ENCODE measurements at regions not wholly inside any gene's neighbourhood (a gene's known extent, or its start where the extent isn't known, plus 50 kb on each side); places are given as distances from the start of the nearest gene placed in this dataset.
A peak's percentile ranks its signal among the peaks of the same experiment; 100 is the strongest.
"Not testable (repeated sequence)": the region's sequence is repeated elsewhere in the genome, so short reads cannot be mapped to it uniquely, and the experiment has no call there.

DNA sequence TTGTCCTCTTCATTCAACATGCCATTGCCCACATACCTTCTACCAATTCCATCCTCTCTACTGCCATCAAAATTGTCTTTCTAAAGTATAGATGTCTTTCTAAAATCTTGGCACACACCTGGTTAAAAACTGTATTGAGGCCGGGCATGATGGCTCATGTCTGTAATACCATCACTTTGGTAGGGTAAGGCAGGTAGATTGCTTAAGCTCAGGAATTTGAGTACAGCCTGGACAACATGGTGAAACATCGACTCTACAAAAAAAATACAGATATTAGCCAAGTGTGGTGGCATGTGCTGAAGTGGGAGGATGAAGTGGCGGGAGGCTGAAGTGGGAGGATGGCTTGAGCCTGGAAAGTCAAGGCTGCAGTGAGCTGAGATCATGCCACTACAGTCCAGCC, 412.1 kb downstream of the TMEM38B start:
- no peak for DNase-seq (ENCODE audit: low spot score)

GRCh38 chr9:106107716-106108115, 413.4 kb downstream of the TMEM38B start:
- DNase-seq (ENCODE audit: low spot score): no peak

DNA sequence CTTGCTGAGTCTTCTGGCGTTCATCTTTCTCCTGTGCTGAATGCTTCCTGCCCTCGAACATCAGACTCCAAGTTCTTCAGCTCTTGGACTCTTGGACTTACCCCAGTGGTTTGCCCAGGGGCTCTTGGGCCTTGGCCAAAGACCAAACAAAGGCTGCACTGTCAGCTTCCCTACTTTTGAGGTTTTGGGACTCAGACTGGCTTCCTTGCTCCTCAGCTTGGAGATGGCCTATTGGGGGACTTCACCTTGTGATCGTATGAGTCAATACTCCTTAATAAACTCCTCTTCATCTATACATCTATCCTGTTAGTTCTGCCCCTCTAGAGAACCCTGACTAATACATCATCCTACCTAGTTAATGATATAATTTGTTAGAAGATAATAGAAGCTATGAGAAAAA, 415.4 kb downstream of the TMEM38B start:
- not testable (repeated sequence) for DNase-seq (ENCODE audit: low spot score)

- no peak for DNase-seq (ENCODE audit: low spot score)
Measured at GRCh38 chr9:106110483-106110882, 416.1 kb downstream of the TMEM38B start.

- peak; percentile 33 for DNase-seq (ENCODE audit: low spot score)
Measured at GRCh38 chr9:106111039-106111730, 416.8 kb downstream of the TMEM38B start.

- DNase-seq (ENCODE audit: low spot score): no peak
Measured at GRCh38 chr9:106112935-106113334, 418.6 kb downstream of the TMEM38B start.

GRCh38 chr9:106119176-106119575, 424.8 kb downstream of the TMEM38B start:
- DNase-seq (ENCODE audit: low spot score): no peak

DNA sequence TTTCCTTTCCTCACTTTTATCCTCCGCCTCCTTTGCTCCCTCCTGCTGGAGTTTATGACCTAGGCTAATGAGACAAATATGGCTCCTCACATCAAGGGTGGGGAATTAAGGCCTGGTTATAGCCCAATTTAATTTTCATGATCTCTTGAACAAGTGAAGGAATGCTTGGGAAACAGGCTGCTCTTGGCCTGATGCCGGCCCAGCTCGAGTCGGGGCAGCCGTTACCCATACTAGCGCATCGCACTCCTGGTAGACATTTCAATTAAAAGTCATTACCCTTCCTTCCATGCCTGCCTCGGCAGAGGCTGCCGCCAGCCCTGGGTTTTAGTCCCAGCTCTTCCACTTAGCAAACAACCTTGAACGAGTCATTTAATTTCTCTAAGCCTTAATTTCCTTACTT, 425.7 kb downstream of the TMEM38B start:
- no peak for DNase-seq (ENCODE audit: low spot score)

DNA sequence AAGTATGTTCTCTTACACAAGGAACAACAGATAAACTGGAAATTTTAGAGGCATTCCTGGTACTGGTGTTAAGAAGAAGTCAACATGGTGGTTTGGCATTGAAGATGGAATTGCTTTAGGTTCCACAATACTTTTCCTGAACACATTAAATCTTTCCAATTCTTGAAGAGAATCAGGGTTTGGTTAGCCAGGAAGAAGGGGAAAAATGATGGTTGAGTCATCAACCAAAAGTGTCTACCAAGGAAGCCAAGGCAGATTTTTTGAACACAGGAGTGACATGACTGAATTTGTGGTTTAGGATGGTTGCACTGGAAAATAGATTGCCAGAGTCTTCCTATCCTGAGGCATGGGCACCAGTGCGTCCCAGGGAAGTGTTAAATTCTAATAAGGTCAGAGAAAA, 433.4 kb downstream of the TMEM38B start:
- no peak for DNase-seq (ENCODE audit: low spot score)

GRCh38 chr9:106130374-106130773, 436.0 kb downstream of the TMEM38B start:
- DNase-seq (ENCODE audit: low spot score): no peak

DNA sequence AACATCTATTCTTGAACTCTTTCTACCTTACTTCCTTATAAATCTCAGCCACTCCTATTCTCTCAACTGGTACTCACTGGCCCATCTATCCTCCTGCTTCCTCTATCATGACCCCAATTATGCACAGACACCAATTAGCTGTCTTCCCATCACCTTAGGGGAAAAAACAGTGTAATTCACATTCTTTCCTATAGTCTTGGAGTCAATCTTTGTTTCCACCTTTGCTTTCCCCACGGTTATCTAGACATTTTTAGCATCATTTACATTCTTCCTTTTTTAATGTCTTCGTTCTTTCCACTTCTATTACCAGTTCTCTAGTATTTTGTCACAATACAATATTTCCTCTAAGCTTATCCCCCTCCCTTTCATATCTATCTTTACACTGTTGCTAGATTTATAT, 449.4 kb downstream of the TMEM38B start:
- no peak for DNase-seq (ENCODE audit: low spot score)

GRCh38 chr9:106146066-106146840, 451.9 kb downstream of the TMEM38B start:
- no peak for DNase-seq (ENCODE audit: low spot score)

DNA sequence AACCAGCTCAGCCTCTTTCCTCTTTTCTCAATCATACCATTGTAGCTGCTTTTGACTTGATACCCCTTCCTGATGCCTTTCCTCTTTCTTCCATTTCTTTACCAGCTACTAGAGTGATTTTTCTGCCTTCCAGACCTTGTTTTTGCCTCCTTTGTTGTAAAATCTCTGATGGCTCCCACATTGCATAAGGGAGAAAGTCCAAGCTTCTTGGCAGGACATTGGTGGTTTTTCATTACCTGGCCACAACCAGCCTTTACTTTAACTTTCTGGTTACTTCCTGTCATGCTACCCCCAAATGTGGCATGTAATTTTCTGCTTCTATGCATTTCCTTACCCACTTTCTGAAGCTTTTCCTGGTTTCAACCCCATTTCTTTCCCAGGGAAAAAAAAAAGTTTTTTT, 452.5 kb downstream of the TMEM38B start:
- no peak for DNase-seq (ENCODE audit: low spot score)

DNA sequence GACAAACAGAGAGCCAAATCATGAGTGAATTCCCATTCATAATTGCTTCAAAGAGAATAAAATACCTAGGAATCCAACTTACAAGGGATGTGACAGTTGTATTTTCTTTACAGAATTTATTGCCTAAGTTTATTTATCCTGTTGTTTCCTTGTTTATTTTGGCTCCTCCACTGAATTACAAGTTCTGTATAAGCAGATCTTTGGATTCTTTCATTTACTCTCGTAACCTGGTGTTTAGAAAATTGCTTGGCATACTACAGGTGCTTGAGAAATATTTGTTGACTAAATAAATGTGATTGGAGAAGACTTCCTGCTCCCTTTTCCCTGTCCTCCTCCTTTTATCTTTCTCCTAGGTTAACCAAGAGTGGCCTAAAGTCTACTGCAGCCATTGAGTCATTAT, 455.6 kb downstream of the TMEM38B start:
- no peak for DNase-seq (ENCODE audit: low spot score)

DNA sequence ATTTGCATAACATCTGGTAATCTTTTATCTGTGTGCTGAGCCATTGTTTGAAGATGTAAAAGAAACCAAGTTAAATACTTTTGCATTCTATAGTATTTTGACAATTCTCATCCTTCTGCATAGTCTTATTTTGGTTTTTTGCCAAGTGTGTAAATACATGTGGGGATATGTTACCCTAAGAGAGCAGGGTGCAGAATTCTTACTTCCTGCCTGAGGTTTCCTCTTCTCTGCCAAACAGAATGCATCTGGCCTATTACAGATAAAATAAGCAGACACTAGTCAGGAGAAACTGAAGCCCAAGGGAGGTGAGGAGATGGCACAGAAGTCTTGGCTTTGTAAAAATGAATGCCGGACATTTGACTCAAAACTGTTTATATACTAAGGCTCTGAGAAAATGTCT, 462.1 kb downstream of the TMEM38B start:
- DNase-seq (ENCODE audit: low spot score): no peak

DNA sequence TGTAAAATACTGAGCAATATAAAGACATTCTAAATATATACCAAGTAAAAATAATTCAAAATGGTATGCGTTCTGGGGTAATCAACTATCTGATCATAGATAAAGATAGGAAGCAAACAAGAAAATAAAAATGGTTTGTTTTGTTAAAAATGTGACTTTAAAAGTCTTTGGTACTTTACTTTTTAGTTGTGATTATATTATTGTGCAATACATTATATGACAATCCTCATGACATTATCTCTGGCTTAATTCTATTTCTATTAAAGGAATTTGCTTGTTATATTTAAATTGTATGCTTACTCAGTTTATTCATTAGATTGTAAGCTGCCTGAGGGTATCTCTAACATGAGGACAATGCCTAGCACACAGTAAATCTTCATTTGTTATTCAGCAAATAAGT, 477.9 kb downstream of the TMEM38B start:
- DNase-seq (ENCODE audit: low spot score): no peak

DNA sequence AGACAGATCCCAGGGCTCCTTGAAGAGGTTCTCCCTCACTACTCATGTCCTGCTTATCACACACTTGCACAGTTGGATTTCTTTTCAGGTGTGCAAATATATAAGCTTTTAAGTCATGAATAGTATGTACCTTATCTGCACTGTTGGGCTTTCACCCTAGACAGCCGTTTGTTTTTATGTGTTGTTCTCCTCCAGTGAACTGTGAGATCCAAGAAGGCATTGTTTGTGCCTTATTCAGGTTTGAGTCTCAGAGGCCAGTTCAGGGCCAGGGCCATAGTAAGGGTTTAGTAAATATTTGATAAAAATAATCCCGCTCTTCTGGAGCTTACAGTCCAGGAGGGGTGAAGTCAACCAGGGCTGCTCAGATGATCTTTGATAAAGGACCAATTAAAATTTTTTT, 480.0 kb downstream of the TMEM38B start:
- DNase-seq (ENCODE audit: low spot score): no peak

DNA sequence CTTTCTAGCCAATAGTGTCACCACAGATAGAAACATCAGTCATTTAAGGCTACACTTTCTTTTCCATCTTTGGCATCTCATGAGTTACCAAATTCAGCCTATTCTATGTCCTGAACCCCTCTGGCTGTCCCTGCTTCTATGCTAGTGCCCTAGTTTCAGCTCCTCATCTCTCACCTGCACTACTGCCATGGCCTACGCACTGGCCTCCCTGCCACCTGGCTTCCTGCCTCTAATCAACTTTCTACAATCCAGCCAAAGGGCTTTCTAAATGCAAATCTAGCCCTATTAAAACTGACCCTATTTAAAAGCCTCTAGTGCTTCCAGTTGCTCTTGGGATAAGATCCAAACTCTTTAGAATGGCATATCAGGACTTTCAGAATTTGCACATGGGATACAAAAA, 482.9 kb downstream of the TMEM38B start:
- no peak for DNase-seq (ENCODE audit: low spot score)

DNA sequence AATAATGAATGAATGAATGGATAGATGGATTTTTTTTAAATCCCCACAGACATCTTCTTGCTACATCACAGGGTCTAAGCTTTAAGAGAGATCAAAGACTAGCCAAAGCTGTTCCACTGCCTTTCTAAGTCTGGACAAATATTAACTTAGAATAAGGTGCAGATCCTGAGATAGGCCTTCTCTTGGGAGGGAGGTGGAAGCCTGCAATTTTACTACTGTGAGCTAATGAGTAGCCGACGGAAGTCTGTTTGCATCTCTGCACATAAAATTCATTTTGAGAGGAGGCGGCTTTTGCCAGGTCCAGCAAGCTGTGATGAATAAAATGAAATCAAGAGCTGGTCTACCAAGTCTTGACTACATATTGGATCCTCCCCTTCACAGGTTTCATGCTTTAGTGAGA, 484.9 kb downstream of the TMEM38B start:
- no peak for DNase-seq (ENCODE audit: low spot score)

DNA sequence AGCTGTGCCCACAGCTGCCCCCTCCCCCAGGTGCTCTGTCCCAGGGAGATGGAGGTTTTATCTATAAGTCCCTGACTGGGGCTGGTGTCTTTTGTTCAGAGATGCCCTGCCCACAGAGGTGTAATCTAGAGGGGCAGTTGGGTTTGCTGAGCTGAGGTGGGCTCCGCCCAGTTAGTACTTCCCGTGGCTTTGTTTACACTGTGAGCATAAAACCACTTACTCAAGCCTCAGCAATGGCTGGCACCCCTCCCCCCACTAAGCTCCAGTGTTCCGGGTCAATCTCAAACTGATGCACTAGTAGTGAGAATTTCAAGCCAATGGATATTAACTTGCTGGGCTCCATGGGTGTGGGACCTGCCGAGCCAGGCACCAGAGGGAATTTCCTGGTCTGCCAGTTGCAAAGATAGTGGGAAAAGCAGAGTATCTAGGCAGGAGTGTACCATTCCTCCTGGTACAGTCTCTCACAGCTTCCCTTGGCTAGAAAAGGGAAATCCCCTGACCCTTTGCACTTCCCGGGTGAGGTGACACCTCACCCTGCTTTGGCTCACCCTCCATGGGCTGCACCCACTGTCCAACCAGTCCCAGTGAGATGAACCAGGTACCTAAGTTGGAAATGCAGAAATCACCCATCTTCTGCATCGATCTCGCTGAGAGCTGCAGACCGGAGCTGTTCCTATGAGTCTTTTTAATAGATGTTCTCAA, 509.6 kb downstream of the TMEM38B start:
- DNase-seq (ENCODE audit: low spot score): not testable (repeated sequence)

GRCh38 chr9:106207298-106207697, 513.0 kb downstream of the TMEM38B start:
- no peak for DNase-seq (ENCODE audit: low spot score)

DNA sequence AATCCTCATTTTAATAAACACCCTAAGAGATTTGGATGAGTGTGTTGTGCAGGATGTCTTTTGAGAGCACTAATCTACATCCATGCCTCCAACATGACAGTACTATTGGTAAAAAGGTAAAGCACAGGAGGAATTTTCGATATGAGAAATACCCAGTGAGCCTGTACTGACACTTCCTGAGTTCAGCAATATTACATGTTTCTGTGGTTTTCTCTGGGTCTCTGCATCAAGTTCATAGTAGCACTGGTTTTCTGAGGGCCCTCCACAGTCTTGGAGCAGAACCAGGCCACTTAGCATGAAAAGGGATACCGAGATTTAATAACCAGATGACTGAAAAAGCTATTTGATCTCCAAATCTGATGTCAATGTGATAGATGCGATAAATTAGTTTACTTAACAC, 524.1 kb downstream of the TMEM38B start:
- DNase-seq (ENCODE audit: low spot score): no peak

DNA sequence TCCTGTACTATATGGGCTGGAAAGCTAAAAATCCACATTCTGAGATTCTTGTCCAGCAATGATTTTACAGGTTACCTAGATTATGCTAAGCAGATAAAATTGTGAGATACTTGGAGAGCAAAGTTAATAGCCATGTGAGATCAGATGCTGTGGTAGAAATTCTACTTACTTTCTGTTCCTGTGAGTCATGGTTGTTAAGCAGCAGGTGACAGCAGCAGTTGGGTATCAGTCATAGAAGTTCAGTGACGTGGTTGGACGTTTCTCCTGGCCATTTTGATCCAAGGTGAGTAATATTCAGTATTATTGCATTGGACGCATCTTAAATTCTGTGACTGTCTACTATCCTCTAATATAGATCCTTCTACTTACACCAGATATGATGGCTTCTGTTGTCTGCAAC, 524.5 kb downstream of the TMEM38B start:
- DNase-seq (ENCODE audit: low spot score): no peak

Data from SK-N-DZ (cell line).